ENCODE measurements at regions not wholly inside any gene's neighbourhood (a gene's known extent, or its start where the extent isn't known, plus 50 kb on each side); places are given as distances from the start of the nearest gene placed in this dataset.

- DNase-seq = no peak
Observed at GRCh38 chr16:9308356-9308801, 216.9 kb downstream of the HAPSTR1 start.

GRCh38 chr16:9308850-9309249 is 217.4 kb downstream of the HAPSTR1 start:
- no peak for DNase-seq

GRCh38 chr16:9309844-9310243 is 218.4 kb downstream of the HAPSTR1 start:
- no peak for DNase-seq

GRCh38 chr16:9311303-9311954 is 220.0 kb downstream of the HAPSTR1 start:
- no peak for DNase-seq

GRCh38 chr16:9316008-9316407 is 224.6 kb downstream of the HAPSTR1 start:
- DNase-seq = no peak

- DNase-seq = no peak
Observed at GRCh38 chr16:9316615-9317014, 225.2 kb downstream of the HAPSTR1 start.

- no peak for DNase-seq
Observed at GRCh38 chr16:9318764-9319163, 227.3 kb downstream of the HAPSTR1 start.

- DNase-seq = no peak
Observed at GRCh38 chr16:9322769-9323168, 231.3 kb downstream of the HAPSTR1 start.

- DNase-seq = no peak
Observed at GRCh38 chr16:9323170-9323569, 231.7 kb downstream of the HAPSTR1 start.

GRCh38 chr16:9327253-9327652 is 235.8 kb downstream of the HAPSTR1 start:
- no peak for DNase-seq

GRCh38 chr16:9328411-9328810 is 237.0 kb downstream of the HAPSTR1 start:
- no peak for DNase-seq

- DNase-seq = no peak
Observed at GRCh38 chr16:9330095-9330494, 238.7 kb downstream of the HAPSTR1 start.

GRCh38 chr16:9331503-9331902 is 240.1 kb downstream of the HAPSTR1 start:
- DNase-seq = no peak

- DNase-seq = no peak
Observed at GRCh38 chr16:9332574-9333148, 241.2 kb downstream of the HAPSTR1 start.

GRCh38 chr16:9333469-9333868 is 242.0 kb downstream of the HAPSTR1 start:
- DNase-seq = no peak

- no peak for DNase-seq
Observed at GRCh38 chr16:9334103-9334502, 242.7 kb downstream of the HAPSTR1 start.

- no peak for DNase-seq
Observed at GRCh38 chr16:9337308-9338032, 246.0 kb downstream of the HAPSTR1 start.

- DNase-seq = no peak
Observed at GRCh38 chr16:9338068-9338467, 246.6 kb downstream of the HAPSTR1 start.

GRCh38 chr16:9338510-9338909 is 247.1 kb downstream of the HAPSTR1 start:
- DNase-seq = no peak

- DNase-seq = no peak
Observed at GRCh38 chr16:9340526-9341256, 249.2 kb downstream of the HAPSTR1 start.

- DNase-seq = no peak
Observed at GRCh38 chr16:9343276-9343675, 251.8 kb downstream of the HAPSTR1 start.

- DNase-seq = no peak
Observed at GRCh38 chr16:9344508-9344907, 253.1 kb downstream of the HAPSTR1 start.

- DNase-seq = no peak
Observed at GRCh38 chr16:9345046-9345445, 253.6 kb downstream of the HAPSTR1 start.

- no peak for DNase-seq
Observed at GRCh38 chr16:9345880-9346279, 254.4 kb downstream of the HAPSTR1 start.

Data from NCI-H2081 (cell line).